ENCODE measurements at regions not wholly inside any gene's neighbourhood (a gene's known extent, or its start where the extent isn't known, plus 50 kb on each side); places are given as distances from the start of the nearest gene placed in this dataset.

DNA sequence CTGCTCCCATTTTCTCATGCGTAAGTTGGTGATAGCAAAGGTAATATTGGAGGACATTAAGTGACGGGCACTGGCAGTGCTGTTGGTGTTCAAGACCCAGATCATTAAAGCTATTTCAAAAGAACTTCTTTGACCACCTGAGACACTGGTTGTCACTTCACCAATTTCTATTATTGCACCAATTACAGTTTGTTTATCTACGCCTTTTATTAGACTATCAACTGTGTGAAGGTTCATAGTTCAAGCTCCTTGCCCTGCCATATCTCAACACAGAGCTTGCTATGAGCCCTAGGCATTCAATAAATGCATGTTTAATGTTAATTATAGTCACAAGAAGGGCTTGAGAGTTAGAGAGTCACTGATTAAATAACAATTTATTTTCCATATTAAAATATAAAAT, 778.7 kb upstream of the HS3ST1 start (continued):
- TF ChIP-seq POLR2A (IDR thresholded peaks at IDR 0.05; ENCODE audit: control extremely low read depth in 1 of 2, low read depth in 2 of 2, low read length in 2 of 2): no peak
- no peak for TF ChIP-seq CTBP2 (IDR thresholded peaks at IDR 0.05; ENCODE audit: borderline replicate concordance, insufficient read depth, insufficient read length, low read length)
- no peak for TF ChIP-seq HDAC6 (IDR thresholded peaks at IDR 0.05; ENCODE audit: low read depth, low read length)
- no peak for TF ChIP-seq JUN (IDR thresholded peaks at IDR 0.05; ENCODE audit: low read depth, low read length)
- no peak for TF ChIP-seq NRF1 (IDR thresholded peaks at IDR 0.05; ENCODE audit: low read depth, low read length)
- TF ChIP-seq, protein P1, sequence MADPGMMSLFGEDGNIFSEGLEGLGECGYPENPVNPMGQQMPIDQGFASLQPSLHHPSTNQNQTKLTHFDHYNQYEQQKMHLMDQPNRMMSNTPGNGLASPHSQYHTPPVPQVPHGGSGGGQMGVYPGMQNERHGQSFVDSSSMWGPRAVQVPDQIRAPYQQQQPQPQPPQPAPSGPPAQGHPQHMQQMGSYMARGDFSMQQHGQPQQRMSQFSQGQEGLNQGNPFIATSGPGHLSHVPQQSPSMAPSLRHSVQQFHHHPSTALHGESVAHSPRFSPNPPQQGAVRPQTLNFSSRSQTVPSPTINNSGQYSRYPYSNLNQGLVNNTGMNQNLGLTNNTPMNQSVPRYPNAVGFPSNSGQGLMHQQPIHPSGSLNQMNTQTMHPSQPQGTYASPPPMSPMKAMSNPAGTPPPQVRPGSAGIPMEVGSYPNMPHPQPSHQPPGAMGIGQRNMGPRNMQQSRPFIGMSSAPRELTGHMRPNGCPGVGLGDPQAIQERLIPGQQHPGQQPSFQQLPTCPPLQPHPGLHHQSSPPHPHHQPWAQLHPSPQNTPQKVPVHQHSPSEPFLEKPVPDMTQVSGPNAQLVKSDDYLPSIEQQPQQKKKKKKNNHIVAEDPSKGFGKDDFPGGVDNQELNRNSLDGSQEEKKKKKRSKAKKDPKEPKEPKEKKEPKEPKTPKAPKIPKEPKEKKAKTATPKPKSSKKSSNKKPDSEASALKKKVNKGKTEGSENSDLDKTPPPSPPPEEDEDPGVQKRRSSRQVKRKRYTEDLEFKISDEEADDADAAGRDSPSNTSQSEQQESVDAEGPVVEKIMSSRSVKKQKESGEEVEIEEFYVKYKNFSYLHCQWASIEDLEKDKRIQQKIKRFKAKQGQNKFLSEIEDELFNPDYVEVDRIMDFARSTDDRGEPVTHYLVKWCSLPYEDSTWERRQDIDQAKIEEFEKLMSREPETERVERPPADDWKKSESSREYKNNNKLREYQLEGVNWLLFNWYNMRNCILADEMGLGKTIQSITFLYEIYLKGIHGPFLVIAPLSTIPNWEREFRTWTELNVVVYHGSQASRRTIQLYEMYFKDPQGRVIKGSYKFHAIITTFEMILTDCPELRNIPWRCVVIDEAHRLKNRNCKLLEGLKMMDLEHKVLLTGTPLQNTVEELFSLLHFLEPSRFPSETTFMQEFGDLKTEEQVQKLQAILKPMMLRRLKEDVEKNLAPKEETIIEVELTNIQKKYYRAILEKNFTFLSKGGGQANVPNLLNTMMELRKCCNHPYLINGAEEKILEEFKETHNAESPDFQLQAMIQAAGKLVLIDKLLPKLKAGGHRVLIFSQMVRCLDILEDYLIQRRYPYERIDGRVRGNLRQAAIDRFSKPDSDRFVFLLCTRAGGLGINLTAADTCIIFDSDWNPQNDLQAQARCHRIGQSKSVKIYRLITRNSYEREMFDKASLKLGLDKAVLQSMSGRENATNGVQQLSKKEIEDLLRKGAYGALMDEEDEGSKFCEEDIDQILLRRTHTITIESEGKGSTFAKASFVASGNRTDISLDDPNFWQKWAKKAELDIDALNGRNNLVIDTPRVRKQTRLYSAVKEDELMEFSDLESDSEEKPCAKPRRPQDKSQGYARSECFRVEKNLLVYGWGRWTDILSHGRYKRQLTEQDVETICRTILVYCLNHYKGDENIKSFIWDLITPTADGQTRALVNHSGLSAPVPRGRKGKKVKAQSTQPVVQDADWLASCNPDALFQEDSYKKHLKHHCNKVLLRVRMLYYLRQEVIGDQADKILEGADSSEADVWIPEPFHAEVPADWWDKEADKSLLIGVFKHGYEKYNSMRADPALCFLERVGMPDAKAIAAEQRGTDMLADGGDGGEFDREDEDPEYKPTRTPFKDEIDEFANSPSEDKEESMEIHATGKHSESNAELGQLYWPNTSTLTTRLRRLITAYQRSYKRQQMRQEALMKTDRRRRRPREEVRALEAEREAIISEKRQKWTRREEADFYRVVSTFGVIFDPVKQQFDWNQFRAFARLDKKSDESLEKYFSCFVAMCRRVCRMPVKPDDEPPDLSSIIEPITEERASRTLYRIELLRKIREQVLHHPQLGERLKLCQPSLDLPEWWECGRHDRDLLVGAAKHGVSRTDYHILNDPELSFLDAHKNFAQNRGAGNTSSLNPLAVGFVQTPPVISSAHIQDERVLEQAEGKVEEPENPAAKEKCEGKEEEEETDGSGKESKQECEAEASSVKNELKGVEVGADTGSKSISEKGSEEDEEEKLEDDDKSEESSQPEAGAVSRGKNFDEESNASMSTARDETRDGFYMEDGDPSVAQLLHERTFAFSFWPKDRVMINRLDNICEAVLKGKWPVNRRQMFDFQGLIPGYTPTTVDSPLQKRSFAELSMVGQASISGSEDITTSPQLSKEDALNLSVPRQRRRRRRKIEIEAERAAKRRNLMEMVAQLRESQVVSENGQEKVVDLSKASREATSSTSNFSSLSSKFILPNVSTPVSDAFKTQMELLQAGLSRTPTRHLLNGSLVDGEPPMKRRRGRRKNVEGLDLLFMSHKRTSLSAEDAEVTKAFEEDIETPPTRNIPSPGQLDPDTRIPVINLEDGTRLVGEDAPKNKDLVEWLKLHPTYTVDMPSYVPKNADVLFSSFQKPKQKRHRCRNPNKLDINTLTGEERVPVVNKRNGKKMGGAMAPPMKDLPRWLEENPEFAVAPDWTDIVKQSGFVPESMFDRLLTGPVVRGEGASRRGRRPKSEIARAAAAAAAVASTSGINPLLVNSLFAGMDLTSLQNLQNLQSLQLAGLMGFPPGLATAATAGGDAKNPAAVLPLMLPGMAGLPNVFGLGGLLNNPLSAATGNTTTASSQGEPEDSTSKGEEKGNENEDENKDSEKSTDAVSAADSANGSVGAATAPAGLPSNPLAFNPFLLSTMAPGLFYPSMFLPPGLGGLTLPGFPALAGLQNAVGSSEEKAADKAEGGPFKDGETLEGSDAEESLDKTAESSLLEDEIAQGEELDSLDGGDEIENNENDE (IDR thresholded peaks at IDR 0.05; ENCODE audit: insufficient replicate concordance, low read length): no peak
- TF ChIP-seq, protein P2, sequence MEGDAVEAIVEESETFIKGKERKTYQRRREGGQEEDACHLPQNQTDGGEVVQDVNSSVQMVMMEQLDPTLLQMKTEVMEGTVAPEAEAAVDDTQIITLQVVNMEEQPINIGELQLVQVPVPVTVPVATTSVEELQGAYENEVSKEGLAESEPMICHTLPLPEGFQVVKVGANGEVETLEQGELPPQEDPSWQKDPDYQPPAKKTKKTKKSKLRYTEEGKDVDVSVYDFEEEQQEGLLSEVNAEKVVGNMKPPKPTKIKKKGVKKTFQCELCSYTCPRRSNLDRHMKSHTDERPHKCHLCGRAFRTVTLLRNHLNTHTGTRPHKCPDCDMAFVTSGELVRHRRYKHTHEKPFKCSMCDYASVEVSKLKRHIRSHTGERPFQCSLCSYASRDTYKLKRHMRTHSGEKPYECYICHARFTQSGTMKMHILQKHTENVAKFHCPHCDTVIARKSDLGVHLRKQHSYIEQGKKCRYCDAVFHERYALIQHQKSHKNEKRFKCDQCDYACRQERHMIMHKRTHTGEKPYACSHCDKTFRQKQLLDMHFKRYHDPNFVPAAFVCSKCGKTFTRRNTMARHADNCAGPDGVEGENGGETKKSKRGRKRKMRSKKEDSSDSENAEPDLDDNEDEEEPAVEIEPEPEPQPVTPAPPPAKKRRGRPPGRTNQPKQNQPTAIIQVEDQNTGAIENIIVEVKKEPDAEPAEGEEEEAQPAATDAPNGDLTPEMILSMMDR (IDR thresholded peaks at IDR 0.05; ENCODE audit: control extremely low read depth in 1 of 3, insufficient read depth in 1 of 3, low read depth in 1 of 3, low read length in 3 of 3): no peak
